ENCODE measurements at regions not wholly inside any gene's neighbourhood (a gene's known extent, or its start where the extent isn't known, plus 50 kb on each side); places are given as distances from the start of the nearest gene placed in this dataset.
"Not testable (repeated sequence)": the region's sequence is repeated elsewhere in the genome, so short reads cannot be mapped to it uniquely, and the experiment has no call there.

- DNase-seq = no peak
Observed at GRCh38 chr13:79907527-79907926, 426.6 kb downstream of the NDFIP2 start.

GRCh38 chr13:79906345-79906744, 425.4 kb downstream of the NDFIP2 start:
- no peak for DNase-seq

DNA sequence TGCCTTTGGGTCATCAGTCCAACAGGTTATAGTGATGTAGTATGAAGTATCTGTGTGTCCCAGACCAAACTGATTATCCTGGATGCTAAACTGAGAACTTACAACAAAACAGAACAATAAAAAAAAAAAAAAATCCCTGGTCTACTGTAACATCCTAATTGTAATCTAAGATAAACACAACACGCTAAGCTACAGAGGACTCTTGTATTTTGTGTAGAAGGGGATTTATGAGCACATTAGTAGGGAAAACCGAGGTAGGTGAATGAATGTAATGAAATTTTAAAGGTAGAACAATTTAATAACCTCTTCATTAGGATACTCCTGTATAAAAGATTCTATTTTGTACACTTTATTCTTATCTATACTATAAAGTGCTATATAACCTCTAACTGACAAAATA, 424.1 kb downstream of the NDFIP2 start:
- no peak for DNase-seq

- DNase-seq = no peak
Observed at GRCh38 chr13:79904581-79904980, 423.6 kb downstream of the NDFIP2 start.

DNA sequence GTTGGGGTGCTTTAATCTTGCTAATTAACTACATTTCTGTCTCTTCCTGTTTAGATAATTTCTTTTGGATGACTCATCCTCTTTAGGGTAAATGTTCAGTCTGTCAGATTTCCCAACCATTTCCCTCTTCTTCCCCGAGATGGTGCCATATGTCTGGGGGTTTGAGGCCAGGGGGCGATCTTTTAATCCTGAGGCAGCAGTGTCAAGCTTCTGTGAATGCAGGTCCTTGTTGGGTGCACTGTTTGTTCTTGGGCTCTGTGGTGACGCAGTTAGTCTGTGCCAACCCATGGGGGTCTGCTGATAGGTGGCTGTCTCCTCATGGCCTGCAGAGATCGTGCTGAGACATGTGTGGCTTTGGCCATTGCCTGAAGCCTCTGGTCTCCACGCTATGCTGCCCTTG, 420.4 kb downstream of the NDFIP2 start:
- DNase-seq = no peak

GRCh38 chr13:79900356-79900755, 419.4 kb downstream of the NDFIP2 start:
- DNase-seq = no peak

DNA sequence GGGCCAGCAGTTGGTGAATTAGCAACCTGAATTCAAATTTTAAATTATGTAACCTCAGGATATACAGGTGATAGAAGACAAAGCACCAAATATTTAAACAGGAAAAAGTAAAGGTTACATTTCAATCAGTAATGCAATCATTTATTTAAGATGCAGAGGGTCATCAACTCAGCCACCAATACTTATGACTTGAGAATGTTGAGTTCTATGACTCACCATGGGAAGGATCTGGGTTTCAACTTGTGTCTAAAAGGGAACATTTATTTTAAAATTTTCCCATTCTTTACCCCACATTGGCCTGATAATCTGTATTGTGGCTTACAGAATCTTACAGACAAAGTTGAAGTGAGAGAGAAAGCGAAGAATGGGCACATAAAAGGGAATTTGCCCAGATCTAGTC, 418.0 kb downstream of the NDFIP2 start:
- no peak for DNase-seq

DNA sequence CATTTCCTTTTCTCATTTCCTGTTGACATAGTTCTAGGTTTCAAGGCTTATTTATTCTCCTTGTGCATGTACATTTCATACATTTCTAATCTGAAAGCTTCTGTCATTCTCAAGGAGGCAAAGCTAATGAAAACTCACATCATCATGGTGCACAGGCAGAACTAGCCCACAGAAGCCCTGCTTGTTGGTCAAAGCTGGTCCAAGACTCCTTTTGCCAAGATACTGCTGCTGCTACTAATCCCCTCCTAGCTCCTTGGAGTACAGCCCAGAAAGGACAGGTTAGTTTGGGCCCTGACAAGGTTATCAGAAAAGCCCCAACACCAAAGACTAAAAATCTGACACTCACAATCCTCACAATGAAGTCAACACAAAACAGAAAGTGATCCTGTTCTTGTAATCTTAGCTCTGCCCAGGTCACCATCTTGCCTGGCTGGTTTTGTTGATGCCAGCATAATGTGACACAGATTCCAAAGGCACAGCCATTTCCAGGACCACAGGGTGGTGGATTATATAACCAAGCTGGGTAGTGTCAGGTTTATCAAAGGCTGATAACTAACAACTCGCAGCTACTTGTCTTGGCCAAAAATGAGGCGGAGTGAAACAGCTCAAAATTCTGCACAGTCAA, 417.4 kb downstream of the NDFIP2 start:
- DNase-seq = no peak

DNA sequence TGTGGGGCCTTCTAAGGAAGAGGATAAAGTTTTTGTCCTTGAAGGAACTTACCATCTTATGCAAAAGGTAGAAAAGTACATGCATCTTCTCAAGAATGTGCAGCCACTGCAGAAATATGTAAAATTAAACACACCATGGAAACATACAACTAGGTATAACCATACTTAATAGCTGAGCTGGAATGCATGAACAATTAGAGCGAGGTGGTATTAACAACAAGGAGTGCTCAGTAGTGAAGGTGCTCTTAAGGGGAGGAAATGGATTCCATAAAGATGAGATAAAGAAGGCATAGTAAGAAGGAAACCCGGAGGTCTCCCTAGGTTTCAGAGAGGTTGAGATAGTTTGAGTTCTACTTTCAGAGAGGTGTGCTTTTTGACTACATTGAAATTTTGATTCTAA, 415.9 kb downstream of the NDFIP2 start:
- DNase-seq = no peak

DNA sequence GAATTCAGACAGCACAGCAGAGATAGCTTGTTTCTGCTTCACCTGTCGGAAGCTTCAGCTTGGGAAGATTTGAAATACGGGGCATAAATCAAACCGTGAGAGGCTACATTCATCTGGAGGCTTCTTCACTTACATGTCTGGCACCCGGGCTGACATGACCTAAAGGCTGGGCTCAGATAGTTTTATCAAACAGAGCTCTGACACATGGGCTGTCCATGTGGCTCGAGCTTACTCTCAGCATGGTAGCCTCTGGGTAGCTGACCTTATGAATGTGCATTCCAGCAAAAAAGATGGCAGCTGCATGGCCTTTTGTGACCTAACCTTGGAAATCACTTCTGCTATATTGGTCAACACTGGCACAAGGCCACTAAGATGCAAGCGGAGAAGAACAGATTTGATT, 414.5 kb downstream of the NDFIP2 start:
- no peak for DNase-seq

- DNase-seq = not testable (repeated sequence)
Observed at GRCh38 chr13:79887278-79887677, 406.3 kb downstream of the NDFIP2 start.

- DNase-seq = no peak
Observed at GRCh38 chr13:79886601-79887000, 405.6 kb downstream of the NDFIP2 start.

DNA sequence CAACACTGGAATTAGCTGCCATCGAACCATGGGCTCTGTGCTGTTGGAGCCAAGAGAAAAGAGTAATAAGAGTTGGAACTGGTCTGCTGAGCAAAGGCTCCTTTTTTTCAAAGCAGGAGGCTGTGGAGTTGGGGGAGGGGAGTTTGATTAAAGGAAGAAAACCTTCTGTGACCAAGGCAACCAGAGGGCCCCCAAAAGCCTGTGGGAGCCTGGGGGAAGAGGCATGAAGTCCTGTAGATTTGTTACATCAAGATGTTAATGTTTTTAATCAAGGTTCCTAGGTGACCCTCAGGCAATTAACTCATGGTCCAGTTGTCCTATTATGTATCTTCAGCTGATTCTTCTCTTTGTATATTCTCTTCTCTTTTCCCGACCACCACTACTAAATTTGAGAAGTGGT, 403.9 kb downstream of the NDFIP2 start:
- no peak for DNase-seq

DNA sequence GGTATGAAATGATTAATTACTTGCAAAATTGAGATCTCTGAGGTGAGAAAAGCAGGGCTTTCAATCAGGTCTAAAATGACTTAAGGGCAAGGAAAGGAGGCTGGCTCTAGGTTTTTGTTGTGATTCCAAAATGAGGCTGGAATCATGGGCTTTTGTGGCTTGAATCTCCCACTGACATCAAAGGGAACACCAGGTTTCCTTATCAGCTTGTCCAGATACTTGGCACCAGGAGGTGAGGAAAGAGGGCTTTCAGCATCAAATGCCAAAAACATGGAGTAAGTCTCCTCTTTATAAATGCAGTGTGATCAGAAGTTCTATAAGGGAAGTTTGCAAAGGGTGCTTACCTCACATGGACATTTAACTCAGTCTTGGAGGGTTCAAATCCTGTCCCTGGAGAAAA, 402.3 kb downstream of the NDFIP2 start:
- no peak for DNase-seq

DNA sequence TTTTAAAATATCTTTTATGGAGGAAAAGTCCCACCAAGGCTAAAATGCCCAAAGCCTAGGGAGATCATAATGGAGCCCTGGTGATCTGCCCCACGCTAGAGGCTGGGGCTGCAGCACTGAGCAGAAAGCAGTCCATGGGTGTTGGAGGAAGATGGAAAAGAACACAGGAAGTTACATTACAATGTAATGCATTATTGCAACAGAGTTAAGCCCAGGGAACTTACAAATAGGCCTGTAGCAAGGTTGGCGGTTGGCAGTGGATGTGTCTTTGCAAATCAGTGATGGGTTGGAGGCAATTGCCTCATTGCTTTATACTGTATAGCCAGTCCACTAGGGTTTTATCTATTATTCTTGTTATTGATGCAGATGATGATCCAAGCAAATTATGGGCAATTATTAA, 399.9 kb downstream of the NDFIP2 start:
- peak; percentile 99 for DNase-seq

DNA sequence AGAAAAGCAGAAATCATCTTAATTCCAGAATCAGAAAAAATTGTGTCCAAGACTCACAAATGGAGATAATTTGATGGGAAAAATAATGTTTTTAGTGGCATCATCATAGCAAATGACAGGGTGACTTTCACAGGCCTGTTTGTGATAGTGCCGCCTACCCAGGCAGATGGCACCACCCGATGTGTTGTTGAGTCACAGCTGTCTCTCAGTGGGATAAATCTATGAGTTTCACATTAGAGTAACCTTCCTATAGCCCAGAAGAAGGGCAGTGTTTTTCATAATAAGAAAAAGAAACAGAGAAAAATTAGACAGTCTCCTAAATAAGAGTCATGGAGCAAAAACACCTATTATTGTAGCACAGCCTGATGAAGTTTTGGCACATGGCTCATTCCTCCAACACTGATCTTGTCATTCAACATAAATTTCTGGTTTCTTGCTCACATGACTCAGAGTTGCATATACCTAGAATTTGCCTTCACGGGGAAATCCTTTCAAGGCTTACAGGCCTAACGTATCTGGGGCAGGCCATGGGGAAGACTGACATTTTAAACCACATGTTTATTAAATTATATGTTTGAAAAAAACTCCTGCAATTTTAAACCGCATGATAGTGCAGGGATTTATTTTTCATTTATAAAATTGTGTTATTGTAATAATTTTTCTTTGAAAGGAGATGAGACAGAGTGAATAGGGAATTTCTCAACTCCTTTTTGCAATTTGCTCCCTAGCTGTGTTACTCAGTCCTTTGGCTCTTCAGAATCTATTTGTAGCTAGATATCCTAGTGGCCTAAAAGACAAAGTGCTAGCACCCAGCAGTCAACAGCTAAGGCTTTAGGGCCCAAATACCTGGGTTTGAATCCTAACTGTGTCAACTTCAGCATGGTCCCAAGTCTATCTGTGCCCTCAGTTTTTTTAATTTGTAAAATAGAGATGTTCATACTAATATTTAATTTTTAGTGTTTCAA, 393.7 kb downstream of the NDFIP2 start:
- no peak for DNase-seq

- no peak for DNase-seq
Observed at GRCh38 chr13:79871594-79871993, 390.6 kb downstream of the NDFIP2 start.

GRCh38 chr13:79870766-79871165, 389.8 kb downstream of the NDFIP2 start:
- DNase-seq = no peak

GRCh38 chr13:79870123-79870522, 389.2 kb downstream of the NDFIP2 start:
- DNase-seq = no peak

- no peak for DNase-seq
Observed at GRCh38 chr13:79869326-79869725, 388.4 kb downstream of the NDFIP2 start.

- peak; percentile 95 for DNase-seq
Observed at GRCh38 chr13:79867254-79867653, 386.3 kb downstream of the NDFIP2 start.

DNA sequence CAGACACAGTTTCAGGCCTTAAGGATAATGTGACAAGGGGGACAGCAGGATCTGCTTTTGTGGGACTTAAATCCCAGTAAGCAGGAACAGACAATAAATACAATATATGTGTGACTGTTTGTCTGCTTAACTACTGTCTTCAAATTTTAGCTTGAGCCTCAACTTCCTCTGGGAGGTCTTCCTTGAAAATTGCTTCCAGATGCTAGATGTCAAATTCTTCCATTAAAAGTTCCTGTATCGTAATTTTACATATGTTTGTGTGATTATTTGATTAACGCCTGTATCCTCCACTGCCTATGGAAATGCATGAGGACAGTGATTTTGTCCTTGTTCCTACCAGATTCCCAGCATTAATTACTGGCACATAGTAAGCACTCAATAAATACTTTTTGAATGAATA, 385.5 kb downstream of the NDFIP2 start:
- no peak for DNase-seq

DNA sequence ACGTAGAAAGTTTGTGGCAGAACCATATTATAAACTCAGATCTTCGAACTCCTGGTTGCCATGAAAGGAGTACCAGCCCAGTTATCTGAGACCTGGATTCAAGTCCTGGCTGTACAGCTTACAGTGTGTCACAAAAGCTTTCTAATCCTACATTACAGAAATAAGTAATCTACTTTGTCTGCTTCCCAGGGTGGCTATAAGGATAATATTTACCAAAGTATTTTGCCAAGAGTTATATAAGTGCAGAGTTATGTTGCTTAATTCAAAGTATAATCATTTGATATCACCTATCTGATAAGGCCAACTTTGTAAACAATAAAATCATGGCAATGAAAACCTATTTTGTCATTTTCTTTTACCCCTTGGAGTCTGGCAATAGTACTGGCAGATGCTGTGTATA, 381.6 kb downstream of the NDFIP2 start:
- no peak for DNase-seq

GRCh38 chr13:79861731-79862130, 380.8 kb downstream of the NDFIP2 start:
- DNase-seq = no peak

Data from GF-D8 (cell line).